H1 (cell line): ENCODE measurements at regions not wholly inside any gene's neighbourhood (a gene's known extent, or its start where the extent isn't known, plus 50 kb on each side); places are given as distances from the start of the nearest gene placed in this dataset.

Experiments used
- ATF2 ChIP-seq: IDR thresholded peaks from 2 replicates; pipeline ENCODE4 v1.6.1; 2012; ENCODE audit warnings: low read length, inconsistent platforms

- TF ChIP-seq ATF2 = no peak
- TF ChIP-seq, all 59 proteins: peak for 0
These were observed 63.0 kb upstream of the CRYM start (continued) for GRCh38 chr16:21341101-21341500.
